ENCODE measurements at regions not wholly inside any gene's neighbourhood (a gene's known extent, or its start where the extent isn't known, plus 50 kb on each side); places are given as distances from the start of the nearest gene placed in this dataset.

DNA sequence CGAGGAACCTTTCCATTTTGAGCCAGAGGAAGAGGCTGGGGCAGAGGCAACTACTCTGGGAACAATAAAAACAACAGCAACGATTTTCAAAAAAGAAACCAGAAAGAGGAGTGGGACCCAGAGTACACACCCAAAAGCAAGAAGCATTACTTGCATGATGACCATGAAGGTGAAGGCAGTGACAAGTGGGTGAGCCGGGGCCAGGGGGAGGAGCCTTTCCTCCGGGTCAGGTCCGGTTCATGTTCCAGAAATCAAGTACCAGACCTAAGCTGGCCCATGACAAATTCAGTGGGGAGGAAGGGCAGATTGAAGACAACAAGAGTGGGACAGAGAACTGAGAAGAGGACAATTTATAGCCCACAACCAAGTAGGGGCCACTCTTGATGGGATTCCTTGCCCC lies 77.2 kb upstream of the STT3B start:
- no peak overlapping the region for H3K9ac ChIP-seq
- TF ChIP-seq, protein P1, sequence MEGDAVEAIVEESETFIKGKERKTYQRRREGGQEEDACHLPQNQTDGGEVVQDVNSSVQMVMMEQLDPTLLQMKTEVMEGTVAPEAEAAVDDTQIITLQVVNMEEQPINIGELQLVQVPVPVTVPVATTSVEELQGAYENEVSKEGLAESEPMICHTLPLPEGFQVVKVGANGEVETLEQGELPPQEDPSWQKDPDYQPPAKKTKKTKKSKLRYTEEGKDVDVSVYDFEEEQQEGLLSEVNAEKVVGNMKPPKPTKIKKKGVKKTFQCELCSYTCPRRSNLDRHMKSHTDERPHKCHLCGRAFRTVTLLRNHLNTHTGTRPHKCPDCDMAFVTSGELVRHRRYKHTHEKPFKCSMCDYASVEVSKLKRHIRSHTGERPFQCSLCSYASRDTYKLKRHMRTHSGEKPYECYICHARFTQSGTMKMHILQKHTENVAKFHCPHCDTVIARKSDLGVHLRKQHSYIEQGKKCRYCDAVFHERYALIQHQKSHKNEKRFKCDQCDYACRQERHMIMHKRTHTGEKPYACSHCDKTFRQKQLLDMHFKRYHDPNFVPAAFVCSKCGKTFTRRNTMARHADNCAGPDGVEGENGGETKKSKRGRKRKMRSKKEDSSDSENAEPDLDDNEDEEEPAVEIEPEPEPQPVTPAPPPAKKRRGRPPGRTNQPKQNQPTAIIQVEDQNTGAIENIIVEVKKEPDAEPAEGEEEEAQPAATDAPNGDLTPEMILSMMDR (IDR thresholded peaks at IDR 0.05): no peak
- no peaks in the 10 kb centered on the region for H3K27me3 ChIP-seq (ENCODE audit: control insufficient read depth, insufficient read depth, low read length)
- no peak overlapping the region for H3K4me2 ChIP-seq (ENCODE audit: low read length)
- H2AFZ ChIP-seq: no peak overlapping the region
- H3K36me3 ChIP-seq (ENCODE audit: control insufficient read depth, insufficient read depth, low read length): no peaks in the 10 kb centered on the region
- no peak overlapping the region for H3K27ac ChIP-seq
- H3K79me2 ChIP-seq: no peaks in the 10 kb centered on the region
- no peaks in the 10 kb centered on the region for H3K9me3 ChIP-seq (ENCODE audit: control insufficient read depth, low read length)
- H3K4me3 ChIP-seq (ENCODE audit: low read depth, low read length): no peak overlapping the region
- no peaks in the 10 kb centered on the region for H3K4me1 ChIP-seq

DNA sequence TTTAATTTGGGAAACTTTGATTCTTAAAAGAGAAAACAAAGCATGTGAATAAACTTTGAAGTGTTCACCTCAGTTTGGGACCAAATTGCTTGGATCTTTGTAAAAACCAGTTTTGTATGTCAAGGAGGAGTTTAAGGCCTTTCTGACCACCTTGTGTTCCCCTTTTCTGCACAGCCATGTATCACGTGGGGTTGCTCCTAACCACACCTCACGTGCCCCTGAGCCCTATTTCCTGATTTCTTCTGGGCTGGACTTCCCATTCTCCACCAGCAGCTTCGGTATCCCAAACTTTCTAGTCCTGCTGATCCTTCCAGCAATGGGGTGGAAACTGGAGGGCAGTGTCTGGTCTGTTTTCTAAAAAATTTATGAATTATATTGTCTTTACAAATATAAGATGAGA lies 76.4 kb upstream of the STT3B start:
- Histone ChIP-seq H3K27me3 (ENCODE audit: control insufficient read depth, insufficient read depth, low read length) (no peaks in the 10 kb centered on the region), H3K9me3 (ENCODE audit: control insufficient read depth, low read length) (no peaks in the 10 kb centered on the region), H3K9ac (no peak overlapping the region), H3K4me3 (ENCODE audit: low read depth, low read length) (no peak overlapping the region), H3K79me2 (no peaks in the 10 kb centered on the region), H3K36me3 (ENCODE audit: control insufficient read depth, insufficient read depth, low read length) (no peaks in the 10 kb centered on the region), H3K4me2 (ENCODE audit: low read length) (no peak overlapping the region), H2AFZ (no peak overlapping the region), H3K27ac (no peak overlapping the region), H3K4me1 (peaks cover under 1% of the 10 kb centered on the region)
- TF ChIP-seq, protein P1 (IDR thresholded peaks at IDR 0.05): no peak

DNA sequence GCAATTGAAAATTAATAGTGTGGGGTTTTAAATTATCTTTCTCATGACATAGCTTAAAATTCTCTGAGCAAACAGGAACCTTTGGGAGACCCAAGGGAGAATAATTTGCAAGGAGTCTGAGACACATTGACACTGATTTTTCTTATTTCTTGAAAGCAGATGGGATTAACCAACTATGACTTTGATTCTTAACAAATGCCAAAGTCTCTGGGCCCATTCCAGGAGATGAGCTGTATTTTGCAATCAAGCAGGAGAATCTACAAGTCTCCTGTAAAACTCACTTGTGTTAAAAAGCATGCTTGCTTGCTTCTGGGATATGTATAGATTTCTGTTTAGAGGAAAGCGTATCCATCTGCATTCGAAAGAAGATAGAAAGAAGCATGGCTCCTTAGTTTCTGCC lies 71.3 kb upstream of the STT3B start:
- H2AFZ ChIP-seq: peak overlapping the region; percentile 76
- H3K27ac ChIP-seq: no peak overlapping the region
- peaks cover 9% of the 10 kb centered on the region for H3K4me1 ChIP-seq
- H3K4me3 ChIP-seq (ENCODE audit: low read depth, low read length): no peak overlapping the region
- TF ChIP-seq, protein P1 (IDR thresholded peaks at IDR 0.05): no peak
- no peaks in the 10 kb centered on the region for H3K79me2 ChIP-seq
- no peaks in the 10 kb centered on the region for H3K36me3 ChIP-seq (ENCODE audit: control insufficient read depth, insufficient read depth, low read length)
- H3K4me2 ChIP-seq (ENCODE audit: low read length): no peak overlapping the region
- no peaks in the 10 kb centered on the region for H3K9me3 ChIP-seq (ENCODE audit: control insufficient read depth, low read length)
- H3K9ac ChIP-seq: no peak overlapping the region
- H3K27me3 ChIP-seq (ENCODE audit: control insufficient read depth, insufficient read depth, low read length): no peaks in the 10 kb centered on the region

DNA sequence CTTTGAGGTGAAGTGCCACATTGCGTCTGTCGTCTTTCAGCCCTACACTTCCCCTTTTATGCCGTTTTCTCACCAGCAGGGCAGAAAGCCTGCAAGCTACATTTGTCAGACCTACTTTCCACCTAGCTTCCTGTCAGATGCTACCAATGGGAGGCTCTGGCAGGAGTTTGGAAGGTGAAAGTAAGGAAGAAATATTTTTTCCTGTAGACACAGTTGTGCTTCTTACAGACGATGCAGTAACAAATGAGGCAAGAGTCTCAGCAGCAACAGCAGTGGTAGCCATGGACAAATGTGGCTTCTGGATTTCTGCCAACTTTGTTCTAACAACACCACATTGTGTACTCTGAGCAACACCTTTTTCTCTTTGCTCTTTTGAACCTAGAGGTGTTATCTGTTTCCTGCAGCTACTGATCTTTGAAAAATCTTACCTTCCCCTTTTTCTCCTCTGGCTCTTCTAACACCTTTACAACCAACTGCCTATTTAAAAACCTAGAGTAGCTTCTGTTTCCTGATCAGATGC lies 70.6 kb upstream of the STT3B start:
- Histone ChIP-seq H3K9me3 (ENCODE audit: control insufficient read depth, low read length) (no peaks in the 10 kb centered on the region), H3K4me3 (ENCODE audit: low read depth, low read length) (no peak overlapping the region), H3K79me2 (no peaks in the 10 kb centered on the region), H3K9ac (no peak overlapping the region), H3K27ac (no peak overlapping the region), H2AFZ (peak overlapping the region; percentile 76), H3K36me3 (ENCODE audit: control insufficient read depth, insufficient read depth, low read length) (no peaks in the 10 kb centered on the region), H3K27me3 (ENCODE audit: control insufficient read depth, insufficient read depth, low read length) (no peaks in the 10 kb centered on the region), H3K4me1 (peaks cover 9% of the 10 kb centered on the region), H3K4me2 (ENCODE audit: low read length) (no peak overlapping the region)
- TF ChIP-seq, protein P1 (IDR thresholded peaks at IDR 0.05): no peak

DNA sequence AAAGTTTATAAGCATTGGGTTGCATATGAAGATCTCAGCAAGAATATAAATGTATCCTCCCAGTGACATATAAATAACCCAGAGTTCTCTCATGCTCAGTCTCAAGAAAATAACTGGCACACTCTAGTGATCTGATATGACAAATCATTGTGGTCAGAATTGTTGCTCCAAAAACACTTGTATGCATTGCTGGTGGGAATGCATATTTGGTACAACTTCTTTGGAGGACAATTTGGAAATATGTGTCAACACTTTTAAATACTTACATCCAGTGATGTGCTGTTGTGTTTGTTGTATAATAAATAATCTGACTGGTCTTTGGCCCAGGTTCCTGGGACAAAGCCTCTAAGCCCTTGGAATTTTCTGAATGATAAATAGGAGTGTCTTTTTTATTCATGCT lies 66.7 kb upstream of the STT3B start:
- Histone ChIP-seq H3K27ac (no peak overlapping the region), H3K27me3 (ENCODE audit: control insufficient read depth, insufficient read depth, low read length) (no peaks in the 10 kb centered on the region), H3K9me3 (ENCODE audit: control insufficient read depth, low read length) (no peaks in the 10 kb centered on the region), H3K36me3 (ENCODE audit: control insufficient read depth, insufficient read depth, low read length) (no peaks in the 10 kb centered on the region), H3K4me1 (peaks cover 9% of the 10 kb centered on the region), H3K4me3 (ENCODE audit: low read depth, low read length) (no peak overlapping the region), H3K79me2 (no peaks in the 10 kb centered on the region), H2AFZ (no peak overlapping the region), H3K4me2 (ENCODE audit: low read length) (no peak overlapping the region), H3K9ac (no peak overlapping the region)
- TF ChIP-seq, protein P1 (IDR thresholded peaks at IDR 0.05): no peak

Measured in parathyroid adenoma (tissue), 2 donors.